KMS-11 (cell line): ENCODE measurements at regions not wholly inside any gene's neighbourhood (a gene's known extent, or its start where the extent isn't known, plus 50 kb on each side); places are given as distances from the start of the nearest gene placed in this dataset.

ENCODE experiments used
- H2AFZ ChIP-seq: fragments of 200-600 bp; sonication (generic); 2 replicates; pipeline ENCODE4 v1.6.1; 2016; ENCODE audit warnings: antibody characterized with exemption, mixed run types, low read depth
- H3K27ac ChIP-seq: fragments of 200-600 bp; sonication (generic); 2 replicates; pipeline ENCODE4 v1.6.1; 2016; ENCODE audit warnings: mild to moderate bottlenecking, mixed run types
- H3K27me3 ChIP-seq: fragments of 200-600 bp; sonication (generic); 2 replicates; pipeline ENCODE4 v1.6.1; 2017; ENCODE audit warnings: mild to moderate bottlenecking, low read depth, mixed run types, moderate library complexity; ENCODE audit not compliant: insufficient read depth
- H3K36me3 ChIP-seq: fragments of 200-600 bp; sonication (generic); 2 replicates; pipeline ENCODE4 v1.6.1; 2017; ENCODE audit warnings: mild to moderate bottlenecking, mixed run types; ENCODE audit not compliant: insufficient read depth
- H3K4me1 ChIP-seq: fragments of 200-600 bp; sonication (generic); 2 replicates; pipeline ENCODE4 v1.6.1; 2016; ENCODE audit warnings: mild to moderate bottlenecking, low read depth, mixed run types; ENCODE audit not compliant: poor library complexity, severe bottlenecking
- H3K4me2 ChIP-seq: fragments of 200-600 bp; sonication (generic); 2 replicates; pipeline ENCODE4 v1.7.0; 2016; ENCODE audit warnings: mild to moderate bottlenecking, mixed run types
- H3K4me3 ChIP-seq: fragments of 200-600 bp; sonication (generic); IDR thresholded peaks from 2 replicates; pipeline ENCODE4 v1.6.1; 2017; ENCODE audit warnings: low read depth, low read length, mixed read lengths; ENCODE audit not compliant: insufficient read depth
- H3K79me2 ChIP-seq: fragments of 200-600 bp; sonication (generic); 2 replicates; pipeline ENCODE4 v1.6.1; 2016; ENCODE audit warnings: low read depth, mixed run types; ENCODE audit not compliant: insufficient read depth
- H3K9ac ChIP-seq: fragments of 200-600 bp; sonication (generic); 2 replicates; pipeline ENCODE4 v1.6.1; 2016; ENCODE audit warnings: mild to moderate bottlenecking, mixed run types
- H4K20me1 ChIP-seq: fragments of 200-600 bp; sonication (generic); 2 replicates; pipeline ENCODE4 v1.6.1; 2016; ENCODE audit warnings: mild to moderate bottlenecking, mixed run types; ENCODE audit not compliant: insufficient read depth
- CTCF ChIP-seq: fragments of 200-600 bp; sonication (generic); conservative IDR thresholded peaks from 2 replicates; pipeline ENCODE4 v1.6.1; 2017; ENCODE audit warnings: low read depth, mild to moderate bottlenecking, antibody characterized with exemption, low read length, moderate library complexity, mixed read lengths

- no peak for TF ChIP-seq CTCF
- Histone ChIP-seq H3K9ac (no peak overlapping the region), H3K27me3 (no peaks in the 10 kb centered on the region), H2AFZ (no peak overlapping the region), H3K4me1 (no peaks in the 10 kb centered on the region), H3K79me2 (no peaks in the 10 kb centered on the region), H3K4me3 (no peak overlapping the region), H3K4me2 (no peak overlapping the region), H3K36me3 (no peaks in the 10 kb centered on the region), H3K27ac (no peak overlapping the region), H4K20me1 (no peaks in the 10 kb centered on the region)
Observed at GRCh38 chr14:51576879-51577278, 74.8 kb upstream of the FRMD6 start.

- Histone ChIP-seq H3K4me3 (no peak overlapping the region), H3K27ac (no peak overlapping the region), H3K36me3 (no peaks in the 10 kb centered on the region), H4K20me1 (no peaks in the 10 kb centered on the region), H3K9ac (no peak overlapping the region), H2AFZ (no peak overlapping the region), H3K4me1 (no peaks in the 10 kb centered on the region), H3K27me3 (no peaks in the 10 kb centered on the region), H3K79me2 (no peaks in the 10 kb centered on the region), H3K4me2 (no peak overlapping the region)
- no peak for TF ChIP-seq CTCF
Observed at GRCh38 chr14:51578853-51579252, 72.9 kb upstream of the FRMD6 start.

GRCh38 chr14:51581017-51581881 is 70.5 kb upstream of the FRMD6 start:
- TF ChIP-seq CTCF: no peak
- H3K79me2 ChIP-seq: no peaks in the 10 kb centered on the region
- H3K4me2 ChIP-seq: no peak overlapping the region
- no peak overlapping the region for H3K9ac ChIP-seq
- no peaks in the 10 kb centered on the region for H3K36me3 ChIP-seq
- no peaks in the 10 kb centered on the region for H4K20me1 ChIP-seq
- no peak overlapping the region for H3K4me3 ChIP-seq
- no peak overlapping the region for H2AFZ ChIP-seq
- H3K27ac ChIP-seq: no peak overlapping the region
- no peaks in the 10 kb centered on the region for H3K27me3 ChIP-seq
- no peaks in the 10 kb centered on the region for H3K4me1 ChIP-seq

GRCh38 chr14:51582437-51582836 is 69.3 kb upstream of the FRMD6 start:
- no peaks in the 10 kb centered on the region for H3K27me3 ChIP-seq
- H3K4me3 ChIP-seq: no peak overlapping the region
- H3K79me2 ChIP-seq: no peaks in the 10 kb centered on the region
- H2AFZ ChIP-seq: no peak overlapping the region
- no peak overlapping the region for H3K4me2 ChIP-seq
- no peaks in the 10 kb centered on the region for H3K4me1 ChIP-seq
- no peak overlapping the region for H3K27ac ChIP-seq
- H3K36me3 ChIP-seq: no peaks in the 10 kb centered on the region
- no peak for TF ChIP-seq CTCF
- H3K9ac ChIP-seq: no peak overlapping the region
- no peaks in the 10 kb centered on the region for H4K20me1 ChIP-seq
